IMR-90 (cell line): ENCODE measurements at regions not wholly inside any gene's neighbourhood (a gene's known extent, or its start where the extent isn't known, plus 50 kb on each side); places are given as distances from the start of the nearest gene placed in this dataset.

Experiments used
- ATAC-seq: fragments of 200-7000 bp; cut with Tn5 transposase; 2 replicates; pipeline ENCODE4 v1.9.1; 2020; ENCODE audit warnings: low read depth, mild to moderate bottlenecking, moderate library complexity
- BruUV-seq: library from RNA; stranded (reverse); fragments of 400-500 nt; replicated peaks from 2 replicates; lab custom pipeline; 2021; lab: Mats Ljungman, UMichigan
- CTCF ChIA-PET: fragments of 300-600 bp; formaldehyde crosslinking; extraction: SDS; loops from one replicate; lab custom pipeline; 2021; ENCODE audit warnings: antibody characterized with exemption; lab: Yijun Ruan, JAX
- POLR2A ChIA-PET: fragments of 300-600 bp; sonication (Branson Sonifier 250); formaldehyde crosslinking; loops from one replicate; lab custom pipeline; 2022; ENCODE audit warnings: antibody characterized with exemption; ENCODE audit not compliant: unreplicated experiment; lab: Charles Lee
- DNase-seq: peaks from one replicate; pipeline ENCODE4 v3.0.0; 2013
- H2AFZ ChIP-seq: replicated peaks from 2 replicates; pipeline ENCODE3; 2013; ENCODE audit warnings: low read length, mild to moderate bottlenecking; ENCODE audit not compliant: poor library complexity
- H2AK5ac ChIP-seq: 2 replicates; pipeline ENCODE4 v1.6.1; 2013; ENCODE audit warnings: low read depth, low read length, inconsistent platforms
- H2AK9ac ChIP-seq: replicated peaks from 2 replicates; pipeline ENCODE3; 2013; ENCODE audit warnings: mild to moderate bottlenecking, low read depth, low read length, moderate library complexity; ENCODE audit not compliant: poor library complexity
- H2BK120ac ChIP-seq: 2 replicates; pipeline ENCODE4 v1.6.1; 2013; ENCODE audit warnings: low read depth, low read length, inconsistent platforms
- H2BK15ac ChIP-seq: 3 replicates; pipeline ENCODE4 v1.6.1; 2013; ENCODE audit warnings: low read depth, low read length, inconsistent platforms
- H2BK20ac ChIP-seq: 2 replicates; pipeline ENCODE4 v1.6.1; 2013; ENCODE audit warnings: low read depth, mild to moderate bottlenecking, inconsistent platforms, low read length, moderate library complexity
- H2BK5ac ChIP-seq: 2 replicates; pipeline ENCODE4 v1.6.1; 2013; ENCODE audit warnings: mild to moderate bottlenecking, low read depth, low read length, inconsistent platforms; ENCODE audit not compliant: poor library complexity, severe bottlenecking
- H3K14ac ChIP-seq: replicated peaks from 2 replicates; pipeline ENCODE4 v1.6.1; 2013; ENCODE audit warnings: low read depth, low read length, inconsistent platforms
- H3K18ac ChIP-seq: 2 replicates; pipeline ENCODE4 v1.6.1; 2013; ENCODE audit warnings: low read depth, low read length, control low read depth
- H3K23ac ChIP-seq: 2 replicates; pipeline ENCODE4 v1.6.1; 2013; ENCODE audit warnings: low read depth, low read length, inconsistent platforms
- H3K27ac ChIP-seq: 2 replicates; pipeline ENCODE4 v1.5.1; 2013; ENCODE audit warnings: mild to moderate bottlenecking, control low read depth, low read length; ENCODE audit not compliant: insufficient read depth
- H3K27me3 ChIP-seq: 2 replicates; pipeline ENCODE4 v1.6.1; 2013; ENCODE audit warnings: low read length; ENCODE audit not compliant: control insufficient read depth, insufficient read depth
- H3K36me3 ChIP-seq: 2 replicates; pipeline ENCODE4 v1.6.1; 2013; ENCODE audit warnings: low read length, mixed read lengths; ENCODE audit not compliant: control insufficient read depth, insufficient read depth
- H3K4ac ChIP-seq: 2 replicates; pipeline ENCODE4 v1.6.1; 2013; ENCODE audit warnings: low read depth, low read length, inconsistent platforms
- H3K4me1 ChIP-seq: 2 replicates; pipeline ENCODE4 v1.6.1; 2013; ENCODE audit warnings: low read length, mixed read lengths; ENCODE audit not compliant: control insufficient read depth, insufficient read depth
- H3K4me2 ChIP-seq: 2 replicates; pipeline ENCODE4 v1.6.1; 2013; ENCODE audit warnings: low read depth, mild to moderate bottlenecking, control low read depth, low read length, moderate library complexity
- H3K4me3 ChIP-seq: 2 replicates; pipeline ENCODE4 v1.5.1; 2013; ENCODE audit warnings: low read depth, mild to moderate bottlenecking, control low read depth, low read length, moderate library complexity; ENCODE audit not compliant: insufficient read depth
- H3K56ac ChIP-seq: 2 replicates; pipeline ENCODE4 v1.6.1; 2013; ENCODE audit warnings: low read length, inconsistent platforms; ENCODE audit not compliant: insufficient read depth; ENCODE audit errors: extremely low read depth
- H3K79me1 ChIP-seq, 2 experiments: 2 replicates each; pipeline ENCODE4 v1.6.1; 2013; ENCODE audit warnings: low read length in 2 of 2, inconsistent platforms in 1 of 2, low read depth in 1 of 2
- H3K9ac ChIP-seq: 2 replicates; pipeline ENCODE4 v1.6.1; 2013; ENCODE audit warnings: low read depth, low read length, control low read depth
- H3K9me1 ChIP-seq: 2 replicates; pipeline ENCODE4 v1.6.1; 2013; ENCODE audit warnings: low read length, inconsistent platforms; ENCODE audit not compliant: insufficient read depth
- H3K9me3 ChIP-seq: 2 replicates; pipeline ENCODE4 v1.6.1; 2013; ENCODE audit warnings: low read length; ENCODE audit not compliant: control insufficient read depth, insufficient read depth
- H4K20me1 ChIP-seq: 2 replicates; pipeline ENCODE4 v1.6.1; 2013; ENCODE audit warnings: low read length, inconsistent platforms; ENCODE audit not compliant: insufficient read depth
- H4K5ac ChIP-seq: 2 replicates; pipeline ENCODE4 v1.6.1; 2013; ENCODE audit warnings: mild to moderate bottlenecking, low read depth, low read length, control low read depth
- H4K8ac ChIP-seq, 2 experiments: 2 replicates each; pipeline ENCODE4 v1.6.1; 2013; ENCODE audit warnings: low read depth in 2 of 2, low read length in 2 of 2, control low read depth in 1 of 2, inconsistent platforms in 1 of 2
- H4K91ac ChIP-seq: 2 replicates; pipeline ENCODE4 v1.6.1; 2013; ENCODE audit warnings: low read depth, low read length, inconsistent platforms; ENCODE audit not compliant: insufficient read depth
- BHLHE40 ChIP-seq: fragments of 150-350 bp; IDR thresholded peaks from 2 replicates; pipeline ENCODE4 v1.6.1; 2016; ENCODE audit warnings: mild to moderate bottlenecking, low read depth, low read length
- CEBPB ChIP-seq: IDR thresholded peaks from 2 replicates; pipeline ENCODE4 v1.6.1; 2012; ENCODE audit warnings: low read depth, low read length, improper control_type of control experiment
- CHD1 ChIP-seq: IDR thresholded peaks from 2 replicates; pipeline ENCODE4 v1.6.1; 2012; ENCODE audit warnings: low read depth, low read length, improper control_type of control experiment
- MAFK ChIP-seq: IDR thresholded peaks from 2 replicates; pipeline ENCODE4 v1.6.1; 2012; ENCODE audit warnings: low read depth, low read length, improper control_type of control experiment
- MAZ ChIP-seq: IDR thresholded peaks from 2 replicates; pipeline ENCODE4 v1.6.1; 2012; ENCODE audit warnings: low read depth, mild to moderate bottlenecking, low read length, improper control_type of control experiment, moderate library complexity, borderline replicate concordance
- MXI1 ChIP-seq: IDR thresholded peaks from 2 replicates; pipeline ENCODE4 v1.6.1; 2012; ENCODE audit warnings: low read depth, mild to moderate bottlenecking, low read length, moderate library complexity, borderline replicate concordance
- NFE2L2 ChIP-seq: fragments of 150-350 bp; IDR thresholded peaks from 2 replicates; pipeline ENCODE4 v1.6.1; 2016; ENCODE audit warnings: low read depth, mild to moderate bottlenecking, low read length
- POLR2A ChIP-seq: IDR thresholded peaks from 2 replicates; pipeline ENCODE4 v1.6.1; 2012; ENCODE audit warnings: mild to moderate bottlenecking, low read depth, low read length
- RAD21 ChIP-seq: IDR thresholded peaks from 2 replicates; pipeline ENCODE4 v1.6.1; 2012; ENCODE audit warnings: low read length, improper control_type of control experiment
- RCOR1 ChIP-seq: IDR thresholded peaks from 2 replicates; pipeline ENCODE4 v1.6.1; 2012; ENCODE audit warnings: mild to moderate bottlenecking, low read length, improper control_type of control experiment; ENCODE audit not compliant: insufficient replicate concordance
- RFX5 ChIP-seq: IDR thresholded peaks from 2 replicates; pipeline ENCODE4 v1.8.0; 2012; ENCODE audit warnings: low read depth, mild to moderate bottlenecking, low read length, moderate library complexity
- SMC3 ChIP-seq: fragments of 150-350 bp; IDR thresholded peaks from 2 replicates; pipeline ENCODE4 v1.6.1; 2016; ENCODE audit warnings: low read depth, mild to moderate bottlenecking, antibody characterized with exemption, low read length, moderate library complexity
- USF2 ChIP-seq: fragments of 150-350 bp; IDR thresholded peaks from 2 replicates; pipeline ENCODE4 v1.6.1; 2017; ENCODE audit warnings: mild to moderate bottlenecking, antibody characterized with exemption, low read length, low read depth
- WGBS, 2 experiments: methylation state at CpG; one replicate each; pipeline versions ENCODE4 v1.1.5 to v1.1.7; 2013; ENCODE audit warnings: missing lambda C conversion rate in 2 of 2; ENCODE audit not compliant: insufficient read length in 1 of 2; ENCODE audit errors: extremely low coverage in 2 of 2; 5-methylcytosine and 5-hydroxymethylcytosine counted together
- dilution Hi-C: fragments of 300-500 bp; cut with HindIII; formaldehyde crosslinking; loops from one replicate; pipeline ENCODE4 v1.14.3; 2018; ENCODE audit warnings: low sequenced_read_pairs; ENCODE audit not compliant: unreplicated experiment
- in situ Hi-C: fragments of 300-500 bp; cut with MboI; formaldehyde crosslinking; loops from 3 replicates; pipeline ENCODE4 v1.14.3; 2019; ENCODE audit warnings: low sequenced_read_pairs, inconsistent platforms, mixed read lengths
- intact Hi-C: fragments of 100-400 bp; cut with micrococcal nuclease; formaldehyde crosslinking; loops from 2 replicates; pipeline ENCODE4 v1.10.0; 2022
- TF ChIP-seq, protein P1 (sequence below): conservative IDR thresholded peaks from 2 replicates; pipeline ENCODE4 v1.5.1; 2012; ENCODE audit warnings: mild to moderate bottlenecking, low read depth, low read length, improper control_type of control experiment
- TF ChIP-seq, protein P2 (sequence below): fragments of 150-350 bp; IDR thresholded peaks from 2 replicates; pipeline ENCODE4 v1.6.1; 2016; ENCODE audit warnings: low read depth, mild to moderate bottlenecking, low read length, moderate library complexity, borderline replicate concordance

GRCh38 chr2:150146879-150147278, 340.6 kb downstream of the RND3 start:
- CTCF ChIA-PET, result no interaction called here

More at GRCh38 chr2:150146879-150147278, 340.6 kb downstream of the RND3 start:
- Histone ChIP-seq H3K4ac (no peak overlapping the region), H3K56ac (no peak overlapping the region), H3K9ac (no peak overlapping the region), H3K4me3 (no peak overlapping the region), H3K4me2 (no peak overlapping the region), H2BK15ac (no peak overlapping the region), H4K91ac (no peak overlapping the region), H3K9me1 (peaks cover 13% of the 10 kb centered on the region; the same call in 1 of the 2 replicates), H2BK20ac (no peak overlapping the region), H2AFZ (no peak overlapping the region), H3K36me3 (no peaks in the 10 kb centered on the region), H3K23ac (no peak overlapping the region), H3K18ac (no peak overlapping the region), H3K27ac (no peak overlapping the region), H3K27me3 (no peaks in the 10 kb centered on the region), H3K9me3 (peaks cover 9% of the 10 kb centered on the region), H3K4me1 (peaks cover 7% of the 10 kb centered on the region; the same call in 1 of the 2 replicates), H4K5ac (no peak overlapping the region), H3K79me1 (no peaks in the 10 kb centered on the region), H2AK5ac (no peak overlapping the region), H2AK9ac (no peak overlapping the region), H4K8ac (no peak overlapping the region), H4K20me1 (no peaks in the 10 kb centered on the region; the same call in 1 of the 2 replicates), H2BK120ac (no peak overlapping the region), H3K14ac (no peak overlapping the region), H2BK5ac (no peak overlapping the region)
- DNase-seq, result no peak
- no peak for ATAC-seq
- in situ Hi-C loops, result loop anchor here (25.0 kb wide), 2 partner anchors 315 to 1090 kb away; no protein-coding TSS in a partner anchor
- POLR2A ChIA-PET, result no interaction called here
- dilution Hi-C loops, result no loop called here
- TF ChIP-seq USF2, result no peak
- TF ChIP-seq POLR2A, result no peak
- no peak for TF ChIP-seq SMC3
- no peak for TF ChIP-seq MAFK
- no peak for TF ChIP-seq BHLHE40
- no peak for TF ChIP-seq MAZ
- no peak for TF ChIP-seq CEBPB
- TF ChIP-seq, protein P1, sequence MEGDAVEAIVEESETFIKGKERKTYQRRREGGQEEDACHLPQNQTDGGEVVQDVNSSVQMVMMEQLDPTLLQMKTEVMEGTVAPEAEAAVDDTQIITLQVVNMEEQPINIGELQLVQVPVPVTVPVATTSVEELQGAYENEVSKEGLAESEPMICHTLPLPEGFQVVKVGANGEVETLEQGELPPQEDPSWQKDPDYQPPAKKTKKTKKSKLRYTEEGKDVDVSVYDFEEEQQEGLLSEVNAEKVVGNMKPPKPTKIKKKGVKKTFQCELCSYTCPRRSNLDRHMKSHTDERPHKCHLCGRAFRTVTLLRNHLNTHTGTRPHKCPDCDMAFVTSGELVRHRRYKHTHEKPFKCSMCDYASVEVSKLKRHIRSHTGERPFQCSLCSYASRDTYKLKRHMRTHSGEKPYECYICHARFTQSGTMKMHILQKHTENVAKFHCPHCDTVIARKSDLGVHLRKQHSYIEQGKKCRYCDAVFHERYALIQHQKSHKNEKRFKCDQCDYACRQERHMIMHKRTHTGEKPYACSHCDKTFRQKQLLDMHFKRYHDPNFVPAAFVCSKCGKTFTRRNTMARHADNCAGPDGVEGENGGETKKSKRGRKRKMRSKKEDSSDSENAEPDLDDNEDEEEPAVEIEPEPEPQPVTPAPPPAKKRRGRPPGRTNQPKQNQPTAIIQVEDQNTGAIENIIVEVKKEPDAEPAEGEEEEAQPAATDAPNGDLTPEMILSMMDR, result no peak
- TF ChIP-seq RFX5, result no peak
- no peak for TF ChIP-seq RCOR1
- TF ChIP-seq, protein P2, sequence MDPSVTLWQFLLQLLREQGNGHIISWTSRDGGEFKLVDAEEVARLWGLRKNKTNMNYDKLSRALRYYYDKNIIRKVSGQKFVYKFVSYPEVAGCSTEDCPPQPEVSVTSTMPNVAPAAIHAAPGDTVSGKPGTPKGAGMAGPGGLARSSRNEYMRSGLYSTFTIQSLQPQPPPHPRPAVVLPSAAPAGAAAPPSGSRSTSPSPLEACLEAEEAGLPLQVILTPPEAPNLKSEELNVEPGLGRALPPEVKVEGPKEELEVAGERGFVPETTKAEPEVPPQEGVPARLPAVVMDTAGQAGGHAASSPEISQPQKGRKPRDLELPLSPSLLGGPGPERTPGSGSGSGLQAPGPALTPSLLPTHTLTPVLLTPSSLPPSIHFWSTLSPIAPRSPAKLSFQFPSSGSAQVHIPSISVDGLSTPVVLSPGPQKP, result no peak
- TF ChIP-seq RAD21, result no peak
- no peak for TF ChIP-seq NFE2L2
- no peak for TF ChIP-seq CHD1
- no peak for TF ChIP-seq MXI1
- intact Hi-C loops, result loop anchor here (10.0 kb wide), 1 partner anchor 402 kb away; no protein-coding TSS in a partner anchor
- WGBS, 2 experiments, result no CpG with 5 or more reads among the region's 1 CpG
- no TSS peak for BruUV-seq
